NB4 (cell line): ENCODE measurements at regions not wholly inside any gene's neighbourhood (a gene's known extent, or its start where the extent isn't known, plus 50 kb on each side); places are given as distances from the start of the nearest gene placed in this dataset.

ENCODE experiments used
- DNase-seq: peaks from one replicate; pipeline ENCODE4 v3.0.0; 2010; ENCODE audit warnings: low read depth
- H3K4me3 ChIP-seq: one replicate; pipeline ENCODE4 v1.5.1; 2011; ENCODE audit warnings: mild to moderate bottlenecking, low read depth, low read length, moderate library complexity
- CTCF ChIP-seq: IDR thresholded peaks from one replicate; pipeline ENCODE4 v1.5.1; 2012; ENCODE audit warnings: low read depth, low read length
- MAX ChIP-seq: IDR thresholded peaks from 2 replicates; pipeline ENCODE4 v1.6.1; 2011; ENCODE audit warnings: low read depth, low read length
- MYC ChIP-seq: IDR thresholded peaks from 2 replicates; pipeline ENCODE4 v1.6.1; 2011; ENCODE audit warnings: low read depth, low read length
- POLR2A ChIP-seq: IDR thresholded peaks from 2 replicates; pipeline ENCODE4 v1.6.1; 2011; ENCODE audit warnings: mild to moderate bottlenecking; ENCODE audit not compliant: insufficient read length; ENCODE audit errors: extremely low read depth

- TF ChIP-seq MAX = no peak
- DNase-seq = no peak
- H3K4me3 ChIP-seq = no peak overlapping the region
These were observed 533.6 kb upstream of the MEX3C start for GRCh38 chr18:51731070-51731469.

GRCh38 chr18:51734576-51734975, 537.1 kb upstream of the MEX3C start:
- no peak overlapping the region for H3K4me3 ChIP-seq
- TF ChIP-seq MYC (no peak), CTCF (no peak), MAX (no peak), POLR2A (no peak)
- no peak for DNase-seq

GRCh38 chr18:51739044-51739666, 541.7 kb upstream of the MEX3C start:
- no peak for TF ChIP-seq POLR2A
- no peak for TF ChIP-seq MAX
- TF ChIP-seq CTCF = no peak
- no peak for TF ChIP-seq MYC
- DNase-seq = no peak
- no peak overlapping the region for H3K4me3 ChIP-seq

GRCh38 chr18:51751901-51752300, 554.4 kb upstream of the MEX3C start:
- TF ChIP-seq POLR2A (no peak), CTCF (no peak), MYC (no peak)
- no peak for DNase-seq
- no peak overlapping the region for H3K4me3 ChIP-seq

GRCh38 chr18:51753365-51754057, 556.0 kb upstream of the MEX3C start:
- no peak for DNase-seq
- H3K4me3 ChIP-seq = no peak overlapping the region
- TF ChIP-seq POLR2A (no peak), CTCF (no peak), MYC (no peak), MAX (no peak)

- no peak for DNase-seq
- no peak overlapping the region for H3K4me3 ChIP-seq
- TF ChIP-seq MAX = no peak
- no peak for TF ChIP-seq MYC
- TF ChIP-seq CTCF = no peak
- no peak for TF ChIP-seq POLR2A
These were observed 557.1 kb upstream of the MEX3C start for GRCh38 chr18:51754566-51754965.
